ENCODE measurements at regions not wholly inside any gene's neighbourhood (a gene's known extent, or its start where the extent isn't known, plus 50 kb on each side); places are given as distances from the start of the nearest gene placed in this dataset.
"Not testable (repeated sequence)": the region's sequence is repeated elsewhere in the genome, so short reads cannot be mapped to it uniquely, and the experiment has no call there.

DNA sequence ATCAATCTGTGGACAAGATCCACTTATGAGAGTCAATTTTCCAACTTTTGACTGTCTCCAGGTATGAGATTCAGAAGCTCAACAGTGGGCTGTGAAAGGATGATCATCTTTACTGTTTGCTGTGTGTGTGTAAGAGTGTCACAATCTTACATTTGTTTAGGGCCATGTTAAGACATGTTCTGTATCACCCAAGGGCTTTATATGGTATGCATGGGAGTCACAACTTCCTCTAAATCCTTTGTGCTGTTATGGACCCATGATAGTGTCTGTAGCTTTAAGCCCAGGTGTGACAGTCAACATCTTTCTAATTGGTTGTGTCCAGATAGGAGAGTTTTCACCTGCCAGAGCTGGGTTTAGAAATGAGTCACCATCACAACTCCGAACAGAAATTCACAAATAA lies 70.2 kb downstream of the ZNF726 start:
- not testable (repeated sequence) for H3K4me3 Mint-ChIP-seq; H3K27ac Mint-ChIP-seq; H3K36me3 Mint-ChIP-seq (ENCODE audit: low read depth); H3K27me3 Mint-ChIP-seq (ENCODE audit: low read depth); H3K4me1 Mint-ChIP-seq (ENCODE audit: low read depth)
- H3K9me3 Mint-ChIP-seq = peaks cover 44% of the 10 kb centered on the region

DNA sequence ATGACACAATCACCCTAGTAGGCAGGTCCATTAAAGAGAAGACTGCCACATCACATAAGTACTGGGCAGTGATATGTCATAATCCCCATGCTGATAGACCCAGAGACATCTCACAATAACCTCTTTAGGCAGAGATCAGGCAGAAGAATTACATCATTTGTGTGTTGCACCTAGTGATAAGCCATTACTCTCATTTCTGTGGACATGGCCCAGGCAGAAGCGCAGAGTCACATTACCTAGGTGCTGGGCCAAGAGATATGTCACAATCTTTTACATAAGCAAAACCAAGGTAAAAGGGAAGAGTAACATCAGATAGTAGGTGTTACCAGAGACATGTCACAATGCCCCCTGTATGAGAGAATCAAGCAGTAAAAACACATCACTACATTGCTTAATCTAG lies 71.9 kb downstream of the ZNF726 start:
- Mint-ChIP-seq H3K27me3 (ENCODE audit: low read depth) (no peaks in the 10 kb centered on the region), H3K27ac (no peak overlapping the region), H3K4me1 (ENCODE audit: low read depth) (no peaks in the 10 kb centered on the region), H3K36me3 (ENCODE audit: low read depth) (no peaks in the 10 kb centered on the region), H3K9me3 (peaks cover 39% of the 10 kb centered on the region), H3K4me3 (no peak overlapping the region)

DNA sequence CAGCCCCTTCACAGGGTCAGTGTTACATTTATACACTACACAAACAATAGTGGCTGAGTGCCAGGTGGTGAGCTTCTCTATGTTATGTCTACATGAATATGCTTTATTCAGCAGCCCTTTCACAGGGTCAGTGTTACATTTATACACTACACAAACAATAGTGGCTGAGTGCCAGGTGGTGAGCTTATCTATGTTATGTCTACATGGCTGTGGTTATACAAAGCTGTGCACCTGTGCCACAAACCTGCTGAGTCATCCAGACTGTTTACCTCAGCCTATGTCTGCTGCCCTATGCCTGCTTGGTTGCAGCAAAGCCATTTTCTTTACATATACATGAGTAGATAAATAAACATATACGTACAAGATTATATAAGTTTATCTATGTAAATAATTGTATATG lies 76.5 kb downstream of the ZNF726 start:
- no peaks in the 10 kb centered on the region for H3K27me3 Mint-ChIP-seq (ENCODE audit: low read depth)
- H3K27ac Mint-ChIP-seq = no peak overlapping the region
- peaks cover 55% of the 10 kb centered on the region for H3K9me3 Mint-ChIP-seq
- H3K36me3 Mint-ChIP-seq (ENCODE audit: low read depth) = no peaks in the 10 kb centered on the region
- no peak overlapping the region for H3K4me3 Mint-ChIP-seq
- no peaks in the 10 kb centered on the region for H3K4me1 Mint-ChIP-seq (ENCODE audit: low read depth)

DNA sequence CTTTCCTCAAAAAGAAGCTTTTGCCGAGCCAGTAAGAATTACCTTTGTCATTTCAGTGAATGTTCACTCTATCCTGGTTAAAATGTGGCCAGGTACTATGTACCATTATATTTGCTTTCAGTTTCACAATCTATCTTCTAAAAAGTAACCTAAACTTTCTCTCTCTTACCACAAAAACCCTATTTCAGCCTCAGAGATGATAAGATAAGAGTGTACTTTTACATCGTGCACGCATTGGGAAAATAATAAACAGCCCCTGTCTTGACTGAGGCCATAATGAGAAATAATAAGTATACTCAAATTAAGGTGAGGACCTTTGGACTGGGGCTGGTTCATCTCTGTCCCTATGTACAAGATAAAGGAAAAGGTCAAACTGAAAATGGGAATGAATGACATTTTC lies 77.7 kb downstream of the ZNF726 start:
- H3K4me1 Mint-ChIP-seq (ENCODE audit: low read depth) = no peaks in the 10 kb centered on the region
- H3K4me3 Mint-ChIP-seq = no peak overlapping the region
- H3K9me3 Mint-ChIP-seq = peaks cover 56% of the 10 kb centered on the region
- no peaks in the 10 kb centered on the region for H3K27me3 Mint-ChIP-seq (ENCODE audit: low read depth)
- peaks cover 5% of the 10 kb centered on the region for H3K36me3 Mint-ChIP-seq (ENCODE audit: low read depth)
- H3K27ac Mint-ChIP-seq = no peak overlapping the region

DNA sequence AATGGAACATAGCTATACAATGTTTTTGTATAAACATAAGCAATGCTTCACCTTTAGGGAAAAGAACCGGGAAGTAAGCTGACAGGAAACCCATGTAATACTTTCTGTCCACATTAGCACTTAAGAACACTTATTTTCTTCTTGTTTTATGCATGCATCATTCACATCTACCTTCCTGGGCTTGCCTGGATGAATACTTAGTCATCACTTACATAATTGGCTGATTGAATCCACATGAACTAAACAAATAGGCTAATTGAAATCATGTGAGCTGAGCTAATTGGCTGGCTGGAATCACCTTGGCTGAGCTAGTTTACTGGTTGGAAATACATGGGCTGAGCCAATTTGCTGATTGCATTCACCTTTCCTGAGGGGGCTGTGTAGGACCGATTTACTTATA lies 78.8 kb downstream of the ZNF726 start:
- Mint-ChIP-seq H3K27me3 (ENCODE audit: low read depth) (no peaks in the 10 kb centered on the region), H3K9me3 (peaks cover 60% of the 10 kb centered on the region), H3K27ac (no peak overlapping the region), H3K4me1 (ENCODE audit: low read depth) (no peaks in the 10 kb centered on the region), H3K36me3 (ENCODE audit: low read depth) (peaks cover 5% of the 10 kb centered on the region), H3K4me3 (no peak overlapping the region)

DNA sequence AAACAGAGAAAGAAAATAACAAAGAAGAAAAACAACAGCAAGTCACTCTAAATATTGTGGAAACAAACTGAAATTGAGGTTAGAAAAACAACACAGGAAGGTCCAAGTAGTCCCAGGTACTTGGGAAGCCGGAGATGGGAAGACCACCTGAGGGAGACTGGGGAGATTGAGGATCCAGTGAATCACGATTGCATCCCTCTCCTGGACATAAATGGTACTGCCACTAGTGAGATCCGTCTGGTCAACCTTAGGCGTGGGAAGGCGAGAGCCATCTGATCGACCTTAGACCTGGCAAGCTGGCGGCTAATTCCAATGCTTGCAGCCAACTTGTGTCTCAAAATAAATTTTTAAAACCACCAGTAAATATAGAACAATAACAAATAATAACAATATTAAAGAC lies 81.9 kb downstream of the ZNF726 start:
- H3K36me3 Mint-ChIP-seq (ENCODE audit: low read depth) = peaks cover 5% of the 10 kb centered on the region
- H3K9me3 Mint-ChIP-seq = peaks cover 81% of the 10 kb centered on the region
- H3K27me3 Mint-ChIP-seq (ENCODE audit: low read depth) = no peaks in the 10 kb centered on the region

DNA sequence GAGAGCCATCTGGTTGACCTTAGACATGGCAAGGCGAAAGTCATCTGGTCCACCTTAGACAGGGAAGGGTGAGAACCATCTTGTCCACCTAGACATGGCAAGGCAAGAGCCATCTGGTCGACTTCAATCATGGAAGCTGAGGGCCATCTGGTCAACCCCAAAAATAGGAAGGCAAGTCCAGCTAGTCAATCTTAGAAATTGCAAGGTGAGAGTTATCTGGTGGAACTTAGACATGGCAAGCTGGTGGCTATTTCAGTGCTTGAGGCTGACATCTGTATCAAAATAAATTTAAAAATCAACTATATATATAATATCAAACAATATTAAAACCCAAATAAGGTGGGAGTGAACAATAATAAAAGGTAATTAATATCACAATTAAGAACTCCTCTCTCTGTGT lies 83.9 kb downstream of the ZNF726 start:
- H3K36me3 Mint-ChIP-seq (ENCODE audit: low read depth) = peaks cover 5% of the 10 kb centered on the region
- no peak overlapping the region for H3K4me3 Mint-ChIP-seq
- H3K9me3 Mint-ChIP-seq = peaks cover 81% of the 10 kb centered on the region
- no peaks in the 10 kb centered on the region for H3K4me1 Mint-ChIP-seq (ENCODE audit: low read depth)
- H3K27me3 Mint-ChIP-seq (ENCODE audit: low read depth) = no peaks in the 10 kb centered on the region
- no peak overlapping the region for H3K27ac Mint-ChIP-seq

More for the DNA sequence above, 81.9 kb downstream of the ZNF726 start:
- H3K4me1 Mint-ChIP-seq (ENCODE audit: low read depth) = no peaks in the 10 kb centered on the region
- H3K27ac Mint-ChIP-seq = no peak overlapping the region
- H3K4me3 Mint-ChIP-seq = no peak overlapping the region

DNA sequence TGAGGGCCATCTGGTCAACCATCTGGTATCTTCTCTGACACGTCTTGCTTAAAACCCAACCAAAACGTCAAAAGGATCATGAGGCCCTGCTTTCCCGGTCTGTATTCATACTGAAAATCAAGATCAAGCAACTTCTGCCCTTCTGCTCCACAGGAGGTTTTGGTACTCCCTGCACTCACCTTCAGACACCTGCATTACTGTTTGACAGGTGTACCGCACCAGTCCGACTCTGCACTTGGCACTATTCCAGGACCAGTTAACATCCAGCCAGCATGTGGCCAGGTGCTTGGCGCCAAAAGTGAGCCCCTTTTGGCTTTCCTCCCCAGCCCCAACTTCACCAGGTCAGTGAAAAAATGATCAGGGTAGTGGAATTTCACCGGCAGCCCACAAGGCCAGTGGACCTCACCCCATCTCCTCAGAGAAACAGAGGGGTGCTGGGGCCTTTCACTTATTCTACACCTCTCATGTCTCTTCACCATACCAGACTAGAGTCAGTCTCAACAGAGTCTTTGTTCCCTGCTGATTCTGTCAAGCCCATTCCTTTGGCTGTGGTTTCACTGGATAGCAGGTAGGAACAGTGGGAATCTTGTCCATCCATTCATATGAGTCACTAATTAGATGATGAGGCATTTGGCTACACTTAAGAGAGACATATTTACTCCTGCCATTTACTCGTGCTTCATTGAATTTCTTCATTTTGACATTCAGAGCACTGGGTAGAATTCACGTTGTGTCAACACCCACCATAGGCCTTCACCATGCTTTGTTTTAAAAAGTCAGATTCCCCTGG lies 85.3 kb downstream of the ZNF726 start:
- Mint-ChIP-seq H3K4me3 (no peak overlapping the region), H3K27ac (no peak overlapping the region), H3K27me3 (ENCODE audit: low read depth) (no peaks in the 10 kb centered on the region), H3K4me1 (ENCODE audit: low read depth) (no peaks in the 10 kb centered on the region), H3K9me3 (peaks cover 72% of the 10 kb centered on the region), H3K36me3 (ENCODE audit: low read depth) (peaks cover 5% of the 10 kb centered on the region)

DNA sequence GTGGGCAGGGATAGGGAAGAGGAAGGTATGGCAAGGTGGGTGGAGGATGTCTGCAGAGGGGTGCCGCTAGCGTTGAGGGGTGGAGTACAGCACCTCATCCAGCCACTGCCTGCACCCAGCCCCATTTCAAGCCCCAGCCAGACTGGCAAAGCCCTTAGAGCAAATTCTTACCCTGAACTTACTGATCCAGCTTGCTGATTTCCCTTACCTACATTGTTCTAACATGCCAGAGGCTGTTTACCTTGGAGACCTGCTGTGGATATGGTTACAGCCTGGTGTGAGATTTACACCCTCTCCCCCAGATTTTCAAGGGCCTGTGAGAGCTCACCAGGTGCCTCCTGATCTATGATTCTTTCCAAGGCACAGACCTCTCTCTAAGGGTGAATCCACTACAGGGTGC lies 86.0 kb downstream of the ZNF726 start:
- H3K36me3 Mint-ChIP-seq (ENCODE audit: low read depth) = peaks cover 5% of the 10 kb centered on the region
- H3K27ac Mint-ChIP-seq = no peak overlapping the region
- no peaks in the 10 kb centered on the region for H3K4me1 Mint-ChIP-seq (ENCODE audit: low read depth)
- H3K27me3 Mint-ChIP-seq (ENCODE audit: low read depth) = no peaks in the 10 kb centered on the region
- H3K9me3 Mint-ChIP-seq = peaks cover 71% of the 10 kb centered on the region
- H3K4me3 Mint-ChIP-seq = no peak overlapping the region

DNA sequence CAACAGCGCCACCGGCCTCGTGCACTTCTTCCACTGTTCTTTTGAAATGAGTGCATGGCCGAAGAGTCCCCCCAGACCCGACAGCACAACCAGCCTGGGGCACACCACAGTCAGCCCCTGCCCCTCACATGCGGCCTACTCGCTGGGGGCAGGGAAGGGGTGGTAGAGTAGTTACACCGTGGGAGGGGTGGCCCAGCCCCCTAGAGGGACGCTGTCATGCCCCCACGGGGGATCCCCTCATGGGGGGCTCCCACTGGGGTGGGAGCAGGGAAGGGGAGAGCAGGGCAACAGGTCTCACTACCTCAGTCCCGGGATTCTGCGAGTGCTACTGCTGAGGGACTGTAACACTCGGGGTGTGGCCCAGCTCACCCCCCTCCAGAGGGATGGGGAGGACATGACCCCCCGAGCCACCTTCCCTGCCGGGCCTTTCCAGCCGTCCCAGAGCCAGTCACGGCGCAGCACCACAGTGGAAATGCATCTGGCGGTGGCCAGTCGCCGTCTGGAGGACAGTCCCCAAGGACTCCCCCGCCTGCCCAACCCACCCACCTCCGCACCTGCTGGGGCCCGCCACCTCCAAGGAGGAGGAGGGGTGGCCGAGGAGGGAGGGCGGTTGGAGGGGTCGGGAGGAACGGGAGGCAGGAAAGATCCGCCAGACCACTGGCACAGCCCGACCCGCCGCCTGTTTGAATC lies 84.6 kb upstream of the ZNF254 start:
- peaks cover 65% of the 10 kb centered on the region for H3K9me3 Mint-ChIP-seq
- no peak overlapping the region for H3K4me3 Mint-ChIP-seq
- H3K4me1 Mint-ChIP-seq (ENCODE audit: low read depth) = no peaks in the 10 kb centered on the region
- no peaks in the 10 kb centered on the region for H3K36me3 Mint-ChIP-seq (ENCODE audit: low read depth)
- H3K27ac Mint-ChIP-seq = no peak overlapping the region
- H3K27me3 Mint-ChIP-seq (ENCODE audit: low read depth) = no peaks in the 10 kb centered on the region

DNA sequence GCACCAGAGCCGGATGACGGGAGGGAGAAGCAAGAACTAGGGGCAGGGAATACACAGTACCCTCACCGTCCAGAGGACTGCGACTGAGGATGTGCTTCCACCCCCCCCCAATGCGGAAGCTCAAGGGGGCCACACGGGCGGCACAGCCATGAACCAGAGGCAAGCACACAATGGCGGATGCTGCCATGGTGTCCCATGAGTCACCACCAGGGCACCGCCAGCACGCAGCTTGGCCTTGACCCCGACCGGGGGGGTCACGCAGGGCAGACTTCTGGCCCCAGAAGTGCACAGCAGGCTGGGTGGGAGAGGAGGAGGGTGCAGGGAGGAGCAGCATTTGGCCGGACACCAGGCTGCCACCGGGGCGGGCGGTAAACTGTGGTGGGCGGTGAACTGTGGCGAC lies 83.5 kb upstream of the ZNF254 start:
- Mint-ChIP-seq H3K27me3 (ENCODE audit: low read depth) (no peaks in the 10 kb centered on the region), H3K36me3 (ENCODE audit: low read depth) (no peaks in the 10 kb centered on the region), H3K27ac (no peak overlapping the region), H3K9me3 (peaks cover 60% of the 10 kb centered on the region), H3K4me1 (ENCODE audit: low read depth) (no peaks in the 10 kb centered on the region), H3K4me3 (no peak overlapping the region)

DNA sequence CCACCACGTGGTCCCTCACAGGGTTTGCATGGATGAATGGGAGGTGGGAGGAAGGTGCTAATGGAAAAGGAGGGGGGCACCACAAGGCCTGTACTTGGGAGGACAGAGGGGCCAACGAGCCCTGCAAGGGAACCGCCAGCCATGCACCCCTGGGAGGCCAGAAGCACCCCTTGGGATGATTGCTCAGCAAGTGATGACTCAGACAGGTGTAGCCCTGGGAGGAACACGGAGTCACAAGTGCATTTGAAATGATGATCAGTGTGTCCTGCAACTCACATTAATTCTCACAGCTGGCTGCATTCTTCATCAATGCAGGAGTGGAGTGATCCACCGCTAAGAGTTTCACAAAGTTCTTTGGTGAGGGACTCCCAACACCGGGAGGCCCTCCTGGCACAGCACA lies 82.8 kb upstream of the ZNF254 start:
- H3K27me3 Mint-ChIP-seq (ENCODE audit: low read depth) = no peaks in the 10 kb centered on the region
- no peak overlapping the region for H3K4me3 Mint-ChIP-seq
- peaks cover 57% of the 10 kb centered on the region for H3K9me3 Mint-ChIP-seq
- H3K4me1 Mint-ChIP-seq (ENCODE audit: low read depth) = no peaks in the 10 kb centered on the region
- H3K27ac Mint-ChIP-seq = no peak overlapping the region
- H3K36me3 Mint-ChIP-seq (ENCODE audit: low read depth) = no peaks in the 10 kb centered on the region

DNA sequence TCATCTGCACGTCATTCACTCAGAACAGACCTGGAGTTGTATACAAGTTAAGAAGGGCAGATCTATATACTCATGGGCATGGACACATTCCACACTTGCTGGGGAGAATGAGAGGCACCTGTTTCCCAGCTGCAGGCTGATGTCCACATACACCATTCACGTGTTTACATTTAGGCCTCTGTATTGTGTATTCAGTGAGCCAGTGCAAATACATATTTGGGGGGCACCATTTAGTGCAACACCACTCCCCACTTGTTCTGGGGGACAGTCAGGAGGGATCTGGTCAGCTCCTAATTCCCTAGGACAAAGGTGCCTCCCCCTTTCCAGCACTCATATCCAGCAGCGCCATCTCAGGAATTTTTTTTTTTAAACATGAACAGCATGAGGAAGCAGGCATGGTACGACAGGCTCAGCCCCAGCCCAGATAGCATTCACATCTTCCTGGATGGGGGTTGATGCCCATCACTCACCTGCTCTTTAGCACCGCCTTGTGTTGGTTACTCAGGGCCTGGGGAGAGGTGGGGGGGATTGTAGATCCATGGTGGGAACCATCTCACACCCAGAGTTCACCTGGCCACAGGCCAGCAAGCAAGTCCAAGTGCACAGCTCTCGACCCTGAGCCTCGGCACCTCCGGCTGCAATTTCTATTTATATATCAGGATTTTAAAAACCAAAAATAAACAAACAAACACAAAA lies 56.9 kb upstream of the ZNF254 start:
- Mint-ChIP-seq H3K9me3 (peaks cover 4% of the 10 kb centered on the region), H3K27ac (no peak overlapping the region), H3K4me3 (no peak overlapping the region), H3K27me3 (ENCODE audit: low read depth) (no peaks in the 10 kb centered on the region), H3K4me1 (ENCODE audit: low read depth) (peaks cover 10% of the 10 kb centered on the region), H3K36me3 (ENCODE audit: low read depth) (peaks cover 6% of the 10 kb centered on the region)

DNA sequence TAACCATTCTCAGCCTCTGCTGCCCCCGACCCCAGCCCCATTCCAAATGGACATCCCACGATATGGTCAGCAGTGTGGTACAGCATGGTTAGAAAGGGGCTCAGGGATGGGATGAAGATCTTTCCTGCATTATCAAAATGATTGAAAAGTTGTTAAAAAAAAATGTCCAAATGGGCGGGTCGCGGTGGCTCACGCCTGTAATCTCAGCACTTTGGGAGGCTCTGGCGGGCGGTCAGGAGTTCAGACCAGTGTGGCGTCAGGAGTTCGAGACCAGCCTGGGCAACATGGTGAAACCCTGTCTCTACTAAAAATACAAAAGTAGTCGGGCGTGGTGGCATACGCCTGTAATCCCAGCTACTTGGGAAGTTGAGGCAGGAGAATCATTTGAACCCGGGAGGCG lies 54.3 kb upstream of the ZNF254 start:
- H3K4me1 Mint-ChIP-seq (ENCODE audit: low read depth) = peaks cover 16% of the 10 kb centered on the region

More for the DNA sequence above, 54.3 kb upstream of the ZNF254 start:
- peak overlapping the region; percentile 99 for H3K27ac Mint-ChIP-seq
- H3K36me3 Mint-ChIP-seq (ENCODE audit: low read depth) = peaks cover 20% of the 10 kb centered on the region
- no peaks in the 10 kb centered on the region for H3K9me3 Mint-ChIP-seq
- peak overlapping the region; percentile 100 for H3K4me3 Mint-ChIP-seq
- no peaks in the 10 kb centered on the region for H3K27me3 Mint-ChIP-seq (ENCODE audit: low read depth)

Measured in T-helper 1 cell treated with Interleukin-12 subunit alpha and Interleukin-12 subunit beta and Interleukin-4 antibody, amounts not matched to agents 30 μg/mL and 1 μg/mL, for 36 hours (primary cell).